Prostate gland (tissue), 2 donors: ENCODE measurements at regions not wholly inside any gene's neighbourhood (a gene's known extent, or its start where the extent isn't known, plus 50 kb on each side); places are given as distances from the start of the nearest gene placed in this dataset.

Source experiments
- POLR2A ChIP-seq: fragments of 450-650 bp; IDR thresholded peaks from one replicate; pipeline ENCODE4 v1.6.1; 2016; ENCODE audit warnings: antibody characterized with exemption, mild to moderate bottlenecking
- TF ChIP-seq, protein P1 (sequence below), 4 experiments: fragments of 200-600 bp in 2 of 4; fragments of 450-650 bp in 2 of 4; sonication (generic) in 2 of 4; IDR thresholded peaks; 1 replicate in 3 of 4; 2 replicates in 1 of 4; pipeline ENCODE4 v1.5.1; 2016 to 2019; ENCODE audit warnings: antibody characterized with exemption in 4 of 4, mild to moderate bottlenecking in 2 of 4, moderate library complexity in 2 of 4

DNA sequence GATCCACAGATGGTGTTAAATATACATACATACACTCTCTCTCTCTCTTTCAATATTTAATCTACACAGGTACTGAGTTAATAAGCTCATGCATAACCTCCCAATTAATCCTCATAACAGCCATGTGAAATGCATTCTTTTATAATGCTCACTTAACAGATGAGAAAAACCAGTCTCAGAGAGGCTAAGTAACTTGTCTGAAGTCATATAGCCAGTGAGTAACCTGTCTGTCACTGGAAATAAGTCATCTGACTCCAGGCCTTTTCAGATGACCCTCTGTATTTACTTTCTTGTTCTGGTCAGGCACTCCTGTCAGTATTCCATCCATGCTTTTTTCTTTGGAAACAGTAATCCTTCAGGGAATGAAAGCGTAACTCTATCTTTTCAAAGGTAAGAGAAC is 594.0 kb upstream of the TENM4 start:
- TF ChIP-seq, protein P1, sequence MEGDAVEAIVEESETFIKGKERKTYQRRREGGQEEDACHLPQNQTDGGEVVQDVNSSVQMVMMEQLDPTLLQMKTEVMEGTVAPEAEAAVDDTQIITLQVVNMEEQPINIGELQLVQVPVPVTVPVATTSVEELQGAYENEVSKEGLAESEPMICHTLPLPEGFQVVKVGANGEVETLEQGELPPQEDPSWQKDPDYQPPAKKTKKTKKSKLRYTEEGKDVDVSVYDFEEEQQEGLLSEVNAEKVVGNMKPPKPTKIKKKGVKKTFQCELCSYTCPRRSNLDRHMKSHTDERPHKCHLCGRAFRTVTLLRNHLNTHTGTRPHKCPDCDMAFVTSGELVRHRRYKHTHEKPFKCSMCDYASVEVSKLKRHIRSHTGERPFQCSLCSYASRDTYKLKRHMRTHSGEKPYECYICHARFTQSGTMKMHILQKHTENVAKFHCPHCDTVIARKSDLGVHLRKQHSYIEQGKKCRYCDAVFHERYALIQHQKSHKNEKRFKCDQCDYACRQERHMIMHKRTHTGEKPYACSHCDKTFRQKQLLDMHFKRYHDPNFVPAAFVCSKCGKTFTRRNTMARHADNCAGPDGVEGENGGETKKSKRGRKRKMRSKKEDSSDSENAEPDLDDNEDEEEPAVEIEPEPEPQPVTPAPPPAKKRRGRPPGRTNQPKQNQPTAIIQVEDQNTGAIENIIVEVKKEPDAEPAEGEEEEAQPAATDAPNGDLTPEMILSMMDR (IDR thresholded peaks at IDR 0.05) = no peak
- TF ChIP-seq POLR2A = no peak
